ENCODE measurements at regions not wholly inside any gene's neighbourhood (a gene's known extent, or its start where the extent isn't known, plus 50 kb on each side); places are given as distances from the start of the nearest gene placed in this dataset.

DNA sequence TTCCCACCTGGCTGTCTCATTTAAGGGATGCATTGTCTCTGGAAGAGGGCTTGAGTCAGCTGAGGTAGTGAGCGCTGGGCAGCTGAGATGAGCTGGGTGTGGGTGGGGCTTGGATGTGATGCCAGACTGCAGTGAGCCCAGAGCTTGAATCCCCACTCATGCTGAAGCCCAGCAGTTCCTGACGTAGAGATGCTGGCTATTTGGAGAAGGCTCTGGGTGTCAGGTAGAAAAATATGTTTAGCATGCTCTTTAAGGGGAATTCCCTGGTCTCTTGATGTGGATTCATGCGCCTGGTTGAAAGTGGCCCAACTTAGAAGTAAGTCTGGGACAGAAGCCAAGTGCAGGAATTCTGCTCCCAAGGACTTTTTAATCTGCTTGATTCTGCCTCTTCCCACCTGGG lies 241.5 kb upstream of the IGFBP3 start:
- DNase-seq (ENCODE audit: extremely low read depth in 1 of 2, low read depth in 1 of 2): no peak

DNA sequence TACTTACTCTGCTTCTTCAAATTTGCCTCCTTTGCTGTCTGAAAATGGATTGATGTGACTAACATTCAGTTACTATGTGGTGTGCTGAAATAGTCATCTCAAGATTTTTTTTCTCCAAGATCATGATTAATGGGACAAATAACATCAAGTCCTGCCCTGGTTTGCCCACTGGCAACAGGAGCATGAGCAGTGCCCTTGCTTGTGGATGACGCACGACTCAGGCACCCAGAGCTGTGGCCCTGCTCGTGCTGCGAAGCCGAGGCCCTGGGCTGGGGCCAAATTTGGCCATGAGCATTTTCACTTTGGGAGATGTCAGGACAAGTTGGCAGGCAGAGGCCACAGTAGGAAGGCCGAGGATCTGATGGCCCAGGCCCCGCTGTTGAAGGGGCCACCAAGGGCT lies 239.8 kb upstream of the IGFBP3 start:
- no peak for DNase-seq (ENCODE audit: extremely low read depth in 1 of 2, low read depth in 1 of 2)

DNA sequence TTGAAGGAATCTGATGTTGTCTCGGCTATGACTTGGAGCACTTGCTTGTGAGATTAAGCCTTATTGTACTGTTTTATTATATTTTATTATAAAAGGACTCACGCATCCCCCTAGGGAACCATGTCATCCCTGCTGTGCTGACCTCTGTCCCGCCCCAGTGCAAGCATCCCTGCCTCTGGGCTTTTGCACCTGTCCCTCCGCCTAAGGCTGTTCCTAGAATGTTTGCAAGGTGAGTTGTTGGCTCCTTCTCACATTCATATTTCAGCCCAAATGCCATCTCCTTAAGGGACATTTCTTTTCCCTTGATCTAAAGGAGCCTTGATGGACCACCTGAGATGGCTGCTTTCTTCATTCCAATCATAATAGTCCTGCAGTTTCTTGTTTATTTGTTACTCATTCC lies 236.9 kb upstream of the IGFBP3 start:
- DNase-seq (ENCODE audit: extremely low read depth in 1 of 2, low read depth in 1 of 2): no peak

DNA sequence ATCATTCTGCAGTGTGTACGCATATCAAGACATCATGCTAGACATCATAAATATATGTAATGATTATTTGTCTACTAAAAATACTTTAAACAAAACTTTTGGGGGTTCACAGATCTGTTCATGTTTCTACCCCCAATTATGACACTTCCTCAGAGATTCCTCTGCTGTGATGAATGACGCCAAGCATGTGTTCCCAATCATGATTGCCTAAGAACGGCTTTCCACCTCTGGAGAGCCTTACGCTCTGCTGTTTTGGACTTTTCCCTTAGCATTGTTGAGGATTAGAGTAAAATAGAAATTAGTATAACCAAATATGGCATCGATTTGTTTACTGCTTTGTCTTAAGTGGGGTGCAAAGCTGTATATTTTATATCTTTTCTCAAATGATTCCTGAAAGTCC lies 236.3 kb upstream of the IGFBP3 start:
- no peak for DNase-seq (ENCODE audit: extremely low read depth in 1 of 2, low read depth in 1 of 2)

DNA sequence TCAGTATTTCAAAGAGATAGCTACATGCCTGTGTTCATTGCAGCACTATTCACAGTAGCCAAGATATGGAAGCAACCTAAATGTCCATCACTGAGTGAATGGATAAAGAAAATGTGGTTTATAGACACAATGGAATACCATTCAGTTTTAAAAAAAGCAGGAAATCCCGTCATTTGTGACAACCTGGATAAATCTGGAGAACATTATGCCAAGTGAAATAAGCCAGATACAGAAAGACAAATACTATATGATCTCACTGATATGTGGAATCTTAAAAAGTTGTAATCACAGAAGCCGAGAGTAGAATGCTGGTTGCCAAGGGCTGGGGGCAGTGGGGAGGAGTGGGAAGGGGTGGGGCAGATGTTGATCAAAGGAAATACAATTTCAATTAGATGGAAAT lies 235.8 kb upstream of the IGFBP3 start:
- DNase-seq (ENCODE audit: extremely low read depth in 1 of 2, low read depth in 1 of 2): no peak

DNA sequence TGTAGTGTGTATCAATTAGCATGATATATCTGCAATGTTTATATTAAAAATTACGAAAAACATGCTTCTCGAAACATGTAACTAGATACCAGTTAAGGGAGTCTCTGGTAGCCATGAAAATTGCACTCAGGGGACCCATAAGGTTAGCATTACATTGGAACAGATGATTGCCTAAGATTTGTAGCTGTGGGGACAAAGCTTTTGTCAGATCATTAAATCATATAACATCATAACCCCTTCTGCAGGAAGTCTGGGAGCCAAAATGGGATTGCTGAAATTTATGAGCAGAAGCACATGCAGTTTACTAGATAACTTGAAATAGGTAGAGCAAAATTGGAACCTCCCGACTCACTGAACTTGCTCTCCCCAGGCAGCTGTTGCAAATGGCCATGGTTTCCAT lies 235.0 kb upstream of the IGFBP3 start:
- no peak for DNase-seq (ENCODE audit: extremely low read depth in 1 of 2, low read depth in 1 of 2)

DNA sequence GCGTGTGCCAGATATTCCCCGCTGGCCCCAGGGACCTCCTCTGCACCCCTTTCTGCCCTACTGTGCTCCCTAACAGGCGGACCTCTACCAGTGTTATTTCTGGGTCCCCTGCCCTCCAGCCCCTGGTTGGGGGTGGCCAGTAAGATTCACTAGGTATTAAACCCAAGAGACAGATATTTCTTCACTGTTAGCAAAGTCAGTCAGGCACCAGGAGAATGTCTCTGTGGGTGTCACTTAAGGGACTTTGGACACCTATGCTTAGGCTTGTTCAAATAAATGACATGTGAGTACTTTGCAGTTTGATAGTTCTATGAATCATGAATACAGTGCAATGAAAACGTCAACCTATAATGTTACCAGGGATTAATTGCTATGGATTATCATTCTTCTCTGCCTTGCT lies 234.3 kb upstream of the IGFBP3 start:
- DNase-seq (ENCODE audit: extremely low read depth in 1 of 2, low read depth in 1 of 2): no peak

DNA sequence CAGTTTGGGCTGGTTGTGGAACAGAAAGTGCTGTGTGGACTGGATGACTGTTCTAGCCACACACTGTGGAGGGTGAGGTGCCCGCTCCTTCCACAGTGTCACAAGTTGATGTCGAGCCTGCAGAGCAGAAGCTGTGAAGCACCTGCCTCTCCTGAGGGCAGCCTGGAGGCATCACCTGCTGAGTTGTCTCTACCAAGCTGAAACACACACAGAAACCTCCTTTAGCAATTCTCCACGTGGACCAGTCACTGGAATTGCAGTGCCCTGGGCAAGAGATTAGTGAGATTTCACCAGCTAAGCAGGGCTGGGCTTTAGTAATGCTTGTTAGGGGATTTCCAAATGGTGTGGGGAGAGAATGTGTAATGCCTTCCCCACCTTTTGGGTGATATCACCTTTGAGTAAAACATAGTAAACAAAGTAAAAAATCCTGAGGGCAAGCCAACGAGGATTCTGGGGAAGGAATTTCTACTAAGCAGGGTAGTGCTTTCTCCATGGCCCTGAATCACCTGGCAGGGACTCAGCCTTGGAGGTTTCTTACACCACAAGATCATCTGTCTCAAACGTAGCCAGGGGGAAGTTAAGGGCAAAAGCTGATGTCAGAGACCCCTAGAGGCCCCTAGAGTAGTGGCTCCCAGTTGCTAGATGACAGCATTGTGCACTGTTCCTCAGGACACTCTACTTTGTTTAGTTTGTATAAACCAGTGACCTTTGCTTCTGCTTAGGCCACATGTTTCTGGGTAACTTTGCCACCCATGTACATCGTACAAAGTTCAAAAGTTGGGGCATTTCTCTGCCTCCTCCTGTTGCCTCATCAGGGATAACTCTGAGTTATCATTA lies 233.1 kb upstream of the IGFBP3 start:
- no peak for DNase-seq (ENCODE audit: extremely low read depth in 1 of 2, low read depth in 1 of 2)

DNA sequence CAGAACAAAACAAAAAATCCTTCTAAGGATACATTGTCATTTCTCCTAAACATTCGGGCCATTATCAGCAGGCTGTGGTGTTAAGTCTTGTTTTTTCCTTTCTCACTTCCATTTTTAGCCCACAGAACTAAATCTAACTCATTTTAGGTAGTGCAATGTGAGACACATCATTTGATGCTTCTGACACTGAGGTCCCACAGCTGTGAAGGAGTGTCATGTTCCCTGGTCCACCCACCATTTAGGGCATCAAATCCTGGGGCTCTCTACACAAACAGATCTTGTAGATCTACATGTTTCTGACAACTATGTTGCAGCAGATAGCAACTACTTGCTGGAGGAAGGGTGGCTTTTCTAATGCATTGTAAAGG lies 232.5 kb upstream of the IGFBP3 start:
- no peak for DNase-seq (ENCODE audit: extremely low read depth in 1 of 2, low read depth in 1 of 2)

DNA sequence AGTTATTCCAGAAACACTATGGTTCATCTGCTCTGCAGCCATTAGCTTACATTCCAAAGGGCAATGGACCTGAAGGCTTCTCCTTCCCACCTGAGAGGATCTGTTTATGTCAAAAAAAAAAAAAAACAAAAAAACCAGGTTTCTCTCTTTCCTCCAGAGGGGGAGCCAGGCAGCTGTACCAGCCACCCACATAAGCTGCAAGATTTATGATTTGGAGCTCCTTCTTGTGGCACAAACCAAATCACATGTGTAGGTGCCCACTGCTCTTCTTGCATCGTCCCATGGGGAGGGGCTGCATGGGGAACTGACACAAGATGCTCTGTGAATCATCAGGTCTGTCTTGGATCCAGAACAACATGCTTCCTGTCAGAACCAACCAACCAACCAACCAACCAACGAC lies 231.6 kb upstream of the IGFBP3 start:
- DNase-seq (ENCODE audit: extremely low read depth in 1 of 2, low read depth in 1 of 2): no peak

DNA sequence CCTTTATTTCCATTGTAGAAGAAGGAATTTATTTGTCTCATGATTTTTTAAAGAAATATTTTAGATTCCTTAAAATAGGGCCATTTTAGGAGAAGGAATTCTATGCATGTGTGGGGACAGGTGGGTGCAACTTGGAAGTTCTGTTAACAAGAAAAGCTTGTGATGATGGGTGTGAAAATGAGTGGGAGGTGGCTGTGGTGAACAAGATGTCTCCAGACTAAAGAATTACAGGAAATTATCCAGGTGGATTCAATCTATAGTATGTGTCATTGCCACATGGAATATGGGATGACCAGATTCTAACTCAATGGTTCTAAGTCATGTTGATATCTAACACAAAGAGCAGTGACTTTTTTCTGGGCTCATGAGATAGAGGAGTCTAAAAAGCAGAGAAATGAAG lies 229.6 kb upstream of the IGFBP3 start:
- no peak for DNase-seq (ENCODE audit: extremely low read depth in 1 of 2, low read depth in 1 of 2)

DNA sequence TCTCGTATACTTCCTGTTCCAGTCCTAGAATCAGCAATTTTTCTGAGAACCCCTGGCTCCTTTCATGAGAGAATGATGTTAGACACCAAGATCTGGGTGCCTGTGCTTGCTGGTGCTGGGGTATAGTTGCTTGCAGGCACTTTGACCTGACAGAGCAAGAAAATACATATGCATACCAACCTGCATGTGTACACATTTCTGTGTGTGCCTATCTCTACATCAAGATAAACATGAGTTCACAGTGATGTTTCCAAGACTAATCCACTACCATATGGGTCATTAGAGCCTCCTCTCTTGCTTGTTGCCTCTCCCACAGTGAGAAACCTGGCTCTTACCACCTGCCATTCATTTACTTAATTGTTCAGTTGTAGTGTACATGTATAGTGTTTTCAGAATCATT lies 229.1 kb upstream of the IGFBP3 start:
- no peak for DNase-seq (ENCODE audit: extremely low read depth in 1 of 2, low read depth in 1 of 2)

DNA sequence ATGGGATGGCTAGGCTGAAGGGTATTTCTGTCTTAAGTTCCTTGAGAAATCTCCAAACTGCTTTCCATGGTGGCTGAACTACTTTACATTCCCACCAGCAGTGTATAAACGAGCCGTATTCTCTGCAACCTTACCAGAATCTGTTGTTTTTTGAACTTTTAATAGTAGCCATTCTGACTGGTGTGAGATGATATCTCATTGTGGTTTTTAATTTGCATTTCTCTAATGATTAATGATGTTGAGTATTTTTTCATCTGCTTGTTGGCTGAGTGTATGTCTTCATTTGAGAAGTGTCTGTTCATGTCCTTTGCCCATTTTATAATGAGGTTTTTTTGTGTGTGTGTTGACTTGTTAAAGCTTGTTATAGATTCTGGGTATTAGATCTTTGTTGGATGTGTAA lies 226.8 kb upstream of the IGFBP3 start:
- no peak for DNase-seq (ENCODE audit: extremely low read depth in 1 of 2, low read depth in 1 of 2)

DNA sequence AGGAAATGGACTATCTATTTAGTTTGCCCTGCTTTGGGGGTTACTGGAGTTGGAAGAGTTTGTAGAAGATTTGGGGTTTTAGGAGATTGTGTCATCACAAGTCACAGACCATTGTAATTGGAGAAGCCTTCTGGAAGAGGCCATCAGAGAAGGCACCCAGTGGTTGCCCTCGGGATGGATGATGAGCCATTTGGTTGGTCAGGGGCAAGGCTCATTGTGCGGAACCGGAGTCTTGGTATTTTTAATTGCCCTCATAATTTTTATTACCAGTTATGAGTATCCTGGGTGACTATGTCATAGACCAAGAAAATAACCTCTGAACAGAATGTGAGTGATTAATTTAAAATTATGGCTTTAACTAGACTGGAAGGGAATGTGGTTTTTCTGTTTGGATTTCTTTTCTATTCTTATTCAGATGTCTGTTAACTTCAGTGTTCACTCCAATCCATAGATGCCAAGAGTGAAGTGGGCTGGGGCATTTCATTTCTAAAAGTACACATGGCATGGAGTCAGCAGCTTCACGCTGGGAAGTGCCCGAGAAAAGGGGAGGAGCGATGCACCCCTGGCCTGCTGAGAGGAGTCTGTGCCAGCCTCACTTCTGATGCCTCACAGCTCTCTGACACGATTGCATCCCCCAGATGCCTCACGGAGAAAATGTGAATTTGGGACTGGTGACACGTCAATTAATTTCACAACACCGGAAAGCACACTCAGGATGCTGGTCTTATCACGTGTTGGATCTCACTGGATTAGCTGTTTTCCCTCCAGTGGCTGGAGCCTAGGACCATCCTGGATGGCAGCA lies 225.6 kb upstream of the IGFBP3 start:
- no peak for DNase-seq (ENCODE audit: extremely low read depth in 1 of 2, low read depth in 1 of 2)

DNA sequence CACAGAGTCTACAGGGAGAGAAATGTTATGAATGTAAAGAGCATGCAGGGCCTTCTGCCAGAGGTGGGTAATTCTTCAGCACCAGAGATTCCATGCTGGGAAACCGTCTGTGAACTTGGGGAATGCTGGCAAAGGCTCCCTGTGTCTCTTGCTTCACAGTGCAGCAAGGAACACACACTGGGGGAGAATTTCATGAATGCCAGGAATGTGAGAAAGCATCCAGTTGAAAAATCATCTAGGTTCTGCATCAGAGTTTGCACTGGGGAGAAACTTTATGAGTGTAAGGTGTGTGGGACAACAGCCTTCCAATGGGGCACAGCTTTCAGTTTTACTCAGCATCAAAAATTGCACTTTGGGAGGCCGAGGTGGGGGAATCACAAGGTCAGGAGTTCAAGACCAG lies 224.3 kb upstream of the IGFBP3 start:
- DNase-seq (ENCODE audit: extremely low read depth in 1 of 2, low read depth in 1 of 2): no peak

DNA sequence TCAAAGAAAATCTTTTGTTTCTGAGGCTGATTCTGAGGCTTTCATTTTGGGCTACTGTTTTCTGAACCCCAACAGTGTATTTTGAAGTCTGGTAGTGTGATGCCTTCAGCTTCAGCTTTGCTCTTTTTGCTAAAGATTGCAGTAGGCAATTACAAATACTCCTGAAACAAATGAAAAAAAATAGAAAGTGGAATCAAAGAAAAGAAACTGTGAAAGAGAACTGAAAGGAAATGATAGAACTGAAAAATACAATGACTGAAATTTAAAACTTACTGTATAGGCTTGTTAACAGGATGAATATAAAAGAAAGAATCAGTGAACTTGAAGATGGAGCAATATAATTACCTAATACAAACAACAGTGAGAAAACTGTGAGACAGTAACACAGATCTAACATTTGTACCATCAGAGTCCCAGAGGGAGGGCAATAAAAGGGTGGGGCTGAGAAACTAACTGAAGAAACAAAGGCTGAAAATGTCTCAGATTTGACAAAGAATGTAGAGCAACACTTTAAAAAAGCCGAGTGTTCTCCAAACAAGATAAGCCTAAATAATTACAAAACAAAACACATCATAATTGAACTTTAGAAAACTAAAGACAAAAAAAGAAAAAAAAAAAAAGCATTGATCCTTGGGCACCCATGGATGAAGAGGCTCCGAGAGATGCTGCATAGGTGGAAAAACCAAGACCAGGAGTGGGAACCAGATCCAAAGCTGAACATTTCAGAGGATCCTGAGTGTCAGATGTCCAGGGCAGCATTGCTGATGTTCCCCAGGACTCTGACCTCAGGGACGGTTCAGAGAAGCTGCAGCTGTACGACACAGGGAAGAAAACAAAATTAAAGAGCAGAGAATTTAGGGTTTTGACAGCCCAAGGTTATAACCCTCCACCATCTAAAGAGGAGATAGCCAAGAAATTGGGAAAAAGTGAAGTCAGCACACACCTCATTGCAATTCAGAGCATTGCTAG lies 223.2 kb upstream of the IGFBP3 start:
- DNase-seq (ENCODE audit: extremely low read depth in 1 of 2, low read depth in 1 of 2): no peak

DNA sequence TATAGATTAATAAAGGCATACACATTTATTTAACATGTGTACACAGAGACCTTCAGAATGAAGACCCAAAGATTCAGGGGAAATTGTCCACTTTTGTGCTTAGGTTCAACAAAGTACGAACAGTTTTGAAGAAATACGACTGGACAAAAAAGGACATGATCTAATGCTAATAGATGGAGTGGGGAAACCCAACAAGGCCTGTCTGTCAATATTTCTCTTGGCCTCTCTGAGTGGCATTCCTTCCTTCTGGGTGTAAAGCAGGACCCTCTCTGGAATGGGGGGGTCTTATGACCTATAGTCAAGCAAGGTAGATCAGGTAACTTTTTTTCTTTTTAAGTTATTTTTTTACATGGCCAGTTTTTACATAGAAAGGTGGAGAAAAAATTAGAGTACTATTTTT lies 222.3 kb upstream of the IGFBP3 start:
- DNase-seq (ENCODE audit: extremely low read depth in 1 of 2, low read depth in 1 of 2): no peak

DNA sequence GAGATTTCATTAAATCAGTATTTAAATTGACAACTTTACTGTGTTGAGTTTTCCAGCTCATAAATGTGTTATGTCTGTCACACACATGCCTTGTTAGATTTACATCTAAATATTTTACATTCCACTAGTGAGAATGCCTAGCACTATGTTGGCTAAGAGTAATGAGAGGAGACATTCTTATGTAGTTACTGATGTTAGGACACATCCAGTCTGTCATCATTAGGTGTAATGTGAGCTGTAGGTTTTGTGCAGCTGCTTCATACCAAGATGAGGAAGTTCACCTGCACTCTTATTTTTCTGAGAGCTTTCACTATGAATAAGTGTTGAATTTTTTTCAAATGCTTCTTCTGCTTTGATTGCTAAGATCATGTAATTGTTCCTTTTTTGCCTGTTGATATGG lies 218.0 kb upstream of the IGFBP3 start:
- DNase-seq (ENCODE audit: extremely low read depth in 1 of 2, low read depth in 1 of 2): no peak

DNA sequence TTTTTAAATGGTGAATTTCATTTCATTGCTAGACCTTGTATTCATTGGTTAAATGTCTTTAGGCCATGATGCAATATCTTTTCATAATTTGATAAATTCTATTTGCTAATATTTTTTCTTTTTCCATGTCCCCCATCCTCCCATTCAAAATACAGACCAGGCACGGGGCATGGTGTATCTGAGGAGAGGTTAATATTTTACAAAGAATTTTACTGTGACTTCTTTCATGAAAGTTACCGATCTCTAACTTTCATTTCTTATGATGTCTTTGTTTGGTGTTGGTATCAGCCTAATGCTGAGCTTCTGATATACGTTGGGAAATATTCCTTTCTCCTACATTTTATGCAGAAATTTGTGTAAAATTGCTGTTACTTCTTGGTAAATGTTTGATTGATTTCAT lies 216.7 kb upstream of the IGFBP3 start:
- DNase-seq (ENCODE audit: extremely low read depth in 1 of 2, low read depth in 1 of 2): no peak

DNA sequence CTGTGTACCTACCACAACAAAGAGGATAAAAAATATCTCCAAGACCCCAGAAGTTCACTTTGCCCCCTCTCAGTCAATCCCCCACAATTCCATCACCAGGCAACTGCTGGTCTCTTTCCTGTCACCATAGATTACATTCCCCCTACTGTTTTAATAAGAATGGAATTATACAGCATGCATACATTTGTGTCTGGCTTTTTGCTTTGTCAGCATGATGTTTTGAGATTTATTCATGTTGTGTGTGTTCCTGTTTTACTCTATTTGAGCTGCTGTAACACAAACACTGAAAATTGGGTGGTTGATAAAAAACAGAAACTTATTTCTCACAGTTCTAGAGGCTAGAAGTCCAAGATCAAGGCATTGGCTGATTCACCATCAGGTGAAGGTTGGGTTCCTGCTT lies 214.5 kb upstream of the IGFBP3 start:
- DNase-seq (ENCODE audit: extremely low read depth in 1 of 2, low read depth in 1 of 2): no peak

DNA sequence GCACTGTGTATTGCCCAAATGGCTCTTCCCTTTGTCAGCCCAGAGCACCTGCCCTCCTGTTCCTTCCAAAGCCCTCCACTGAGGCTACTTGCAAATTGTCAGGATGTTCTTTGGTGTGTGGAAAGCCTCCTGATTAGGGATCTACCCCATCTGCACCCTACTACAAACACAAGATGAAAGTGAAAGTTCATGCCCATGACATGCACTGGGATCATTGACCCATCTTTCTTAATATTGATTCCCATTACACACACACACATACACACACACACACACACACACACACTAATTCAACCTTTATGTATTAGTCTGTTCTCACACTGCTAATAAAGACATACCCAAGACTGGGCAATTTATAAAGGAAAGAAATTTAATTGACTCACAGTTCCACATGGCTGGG lies 213.7 kb upstream of the IGFBP3 start:
- DNase-seq (ENCODE audit: extremely low read depth in 1 of 2, low read depth in 1 of 2): no peak
